ENCODE measurements at regions not wholly inside any gene's neighbourhood (a gene's known extent, or its start where the extent isn't known, plus 50 kb on each side); places are given as distances from the start of the nearest gene placed in this dataset.

- TF ChIP-seq CTCF (conservative IDR thresholded peaks at IDR 0.05) (no peak), EZH2 (IDR thresholded peaks at IDR 0.05; ENCODE audit: low read depth) (no peak)
Measured at GRCh38 chr4:71163317-71163716, 169.9 kb downstream of the DCK start.

All from PC-9 (cell line).